Endothelial cell of umbilical vein (primary cell): ENCODE measurements at regions not wholly inside any gene's neighbourhood (a gene's known extent, or its start where the extent isn't known, plus 50 kb on each side); places are given as distances from the start of the nearest gene placed in this dataset.

Source experiments
- CTCF ChIP-seq, 2 donors: IDR thresholded peaks; 1 replicate in 1 of 2; 2 replicates in 1 of 2; pipeline ENCODE4 v1.5.1; 2011; ENCODE audit warnings: low read length in 2 of 2, mild to moderate bottlenecking in 2 of 2, moderate library complexity in 2 of 2, control low read depth in 1 of 2, inconsistent platforms in 1 of 2, low read depth in 1 of 2; ENCODE audit not compliant: insufficient read depth in 1 of 2; ENCODE audit errors: extremely low read depth in 1 of 2
- JUN ChIP-seq: IDR thresholded peaks from 2 replicates; pipeline ENCODE4 v1.6.1; 2011; ENCODE audit warnings: borderline replicate concordance, low read depth; ENCODE audit not compliant: insufficient read length, insufficient read depth
- POLR2A ChIP-seq: IDR thresholded peaks from 2 replicates; pipeline ENCODE4 v1.6.1; 2012; ENCODE audit warnings: low read depth, mild to moderate bottlenecking, control low read depth, low read length
- POLR2AphosphoS5 ChIP-seq: IDR thresholded peaks from 2 replicates; pipeline ENCODE4 v1.6.1; 2012; ENCODE audit warnings: low read depth, mild to moderate bottlenecking, control low read depth, low read length, moderate library complexity; ENCODE audit not compliant: insufficient read depth

DNA sequence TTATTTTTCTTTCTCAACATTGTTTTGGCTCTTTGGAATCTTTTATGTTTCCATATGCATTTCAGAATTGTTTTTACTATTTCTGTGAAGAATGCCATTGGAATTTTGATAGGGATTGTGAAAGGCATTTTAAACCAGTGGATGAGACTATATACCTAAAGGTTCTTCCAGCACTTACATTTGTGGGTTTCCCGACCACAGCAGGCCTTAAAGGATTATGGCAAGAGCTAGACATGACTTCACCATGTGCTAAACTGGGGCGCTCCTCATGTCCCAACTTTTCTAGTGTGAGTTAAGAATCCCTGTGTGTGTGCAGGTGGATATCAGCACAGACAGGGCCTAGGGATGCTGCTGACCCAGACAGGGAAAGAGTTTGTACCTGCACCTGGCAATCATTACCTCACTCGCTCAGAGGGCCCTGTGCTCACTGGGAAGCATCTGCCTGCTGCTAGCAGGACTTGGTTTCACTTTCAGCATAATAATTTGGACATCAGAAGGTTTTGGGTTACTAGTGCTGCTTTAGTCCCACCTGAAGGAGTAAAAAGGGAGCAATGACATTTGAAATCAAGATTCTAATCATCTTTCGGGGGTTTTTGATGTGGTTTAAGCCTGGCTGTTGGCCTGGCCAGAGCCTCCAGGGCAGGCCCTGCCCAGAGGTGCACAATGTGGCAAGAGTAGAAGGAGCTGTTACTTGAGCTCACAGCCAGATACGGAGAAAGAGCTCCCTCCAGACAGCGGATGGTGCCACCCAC is 137.1 kb downstream of the CDC5L start:
- TF ChIP-seq CTCF (IDR thresholded peaks at IDR 0.05; ENCODE audit: extremely low read depth in 1 of 2, insufficient read depth in 1 of 2, low read depth in 1 of 2, low read length in 2 of 2), result no peak
- no peak for TF ChIP-seq JUN
- TF ChIP-seq POLR2AphosphoS5, result no peak
- no peak for TF ChIP-seq POLR2A
